Thyroid gland (tissue), 4 donors: ENCODE measurements at regions not wholly inside any gene's neighbourhood (a gene's known extent, or its start where the extent isn't known, plus 50 kb on each side); places are given as distances from the start of the nearest gene placed in this dataset.

Source experiments
- CTCF ChIP-seq, 6 experiments: fragments of 200-600 bp in 3 of 6; fragments of 450-650 bp in 3 of 6; sonication (generic) in 3 of 6; IDR thresholded peaks; one replicate each; pipeline ENCODE4 v1.5.1; 2016 to 2019; ENCODE audit warnings: antibody characterized with exemption in 6 of 6, mild to moderate bottlenecking in 2 of 6, inconsistent platforms in 1 of 6, moderate library complexity in 1 of 6
- POLR2A ChIP-seq, 2 donors: fragments of 450-650 bp; IDR thresholded peaks; one replicate each; pipeline ENCODE4 v1.6.1; 2017; ENCODE audit warnings: antibody characterized with exemption in 2 of 2, mild to moderate bottlenecking in 2 of 2, moderate library complexity in 1 of 2

- no peak for TF ChIP-seq CTCF (IDR thresholded peaks at IDR 0.05)
- TF ChIP-seq POLR2A (IDR thresholded peaks at IDR 0.05), result no peak
These were observed 57.6 kb upstream of the CACNA1D start for GRCh38 chr3:53436828-53437227.
